Lung (tissue), 11 donors: ENCODE measurements at regions not wholly inside any gene's neighbourhood (a gene's known extent, or its start where the extent isn't known, plus 50 kb on each side); places are given as distances from the start of the nearest gene placed in this dataset.

ENCODE experiments used
- ATAC-seq: fragments of 200-7000 bp; cut with Tn5 transposase; one replicate; pipeline ENCODE4 v1.9.1; 2020; ENCODE audit warnings: moderate number of reproducible peaks; ENCODE audit not compliant: insufficient read depth, low FRiP score
- DNase-seq, 3 donors: peaks; one replicate each; pipeline ENCODE4 v3.0.0-alpha.2; 2013 to 2017
- H3K27ac ChIP-seq, 2 donors: one replicate each; pipeline ENCODE4 v1.5.1; 2013; ENCODE audit warnings: mild to moderate bottlenecking in 2 of 2, moderate library complexity in 2 of 2, control low read depth in 1 of 2, inconsistent platforms in 1 of 2, low read depth in 1 of 2, low read length in 1 of 2
- H3K27me3 ChIP-seq, 3 donors: one replicate each; pipeline ENCODE4 v1.5.1; 2013; ENCODE audit warnings: low read length in 2 of 3; ENCODE audit not compliant: control insufficient read depth in 3 of 3, insufficient read depth in 3 of 3
- H3K36me3 ChIP-seq, 4 donors: one replicate each; pipeline ENCODE4 v1.5.1; 2013; ENCODE audit warnings: low read length in 4 of 4, mild to moderate bottlenecking in 1 of 4, moderate library complexity in 1 of 4; ENCODE audit not compliant: control insufficient read depth in 4 of 4, insufficient read depth in 4 of 4
- H3K4me1 ChIP-seq, 5 donors: one replicate each; pipeline ENCODE4 v1.5.1; 2013; ENCODE audit warnings: low read length in 5 of 5, mild to moderate bottlenecking in 2 of 5, moderate library complexity in 1 of 5; ENCODE audit not compliant: control insufficient read depth in 5 of 5, insufficient read depth in 5 of 5
- H3K4me3 ChIP-seq: one replicate; pipeline ENCODE4 v1.5.1; 2013; ENCODE audit warnings: mild to moderate bottlenecking, control low read depth, moderate library complexity
- H3K9ac ChIP-seq, 2 donors: one replicate each; pipeline ENCODE4 v1.5.1; 2013; ENCODE audit warnings: low read length in 2 of 2, control low read depth in 1 of 2; ENCODE audit not compliant: insufficient read depth in 1 of 2
- H3K9me3 ChIP-seq, 4 donors: one replicate each; pipeline ENCODE4 v1.5.1; 2013; ENCODE audit warnings: low read length in 3 of 4, mild to moderate bottlenecking in 1 of 4, moderate library complexity in 1 of 4; ENCODE audit not compliant: control insufficient read depth in 4 of 4, insufficient read depth in 3 of 4
- WGBS, 2 donors: extraction: QIAGEN DNeasy Blood & Tissue Kit; methylation state at CpG; one replicate each; pipeline ENCODE4 v1.1.7; 2013; 5-methylcytosine and 5-hydroxymethylcytosine counted together
- TF ChIP-seq, protein P1 (sequence below): IDR thresholded peaks from 2 replicates; pipeline ENCODE4 v1.5.1; 2012; ENCODE audit warnings: mild to moderate bottlenecking; ENCODE audit errors: control extremely low read depth, extremely low read depth
- donor health status: control.
- donor health status: control.
- donor health status: Bipolar disorder and iron deficiency.
- donor health status: healthy.
- donor health status: DM: yes; HTN: yes; CAD: no.

DNA sequence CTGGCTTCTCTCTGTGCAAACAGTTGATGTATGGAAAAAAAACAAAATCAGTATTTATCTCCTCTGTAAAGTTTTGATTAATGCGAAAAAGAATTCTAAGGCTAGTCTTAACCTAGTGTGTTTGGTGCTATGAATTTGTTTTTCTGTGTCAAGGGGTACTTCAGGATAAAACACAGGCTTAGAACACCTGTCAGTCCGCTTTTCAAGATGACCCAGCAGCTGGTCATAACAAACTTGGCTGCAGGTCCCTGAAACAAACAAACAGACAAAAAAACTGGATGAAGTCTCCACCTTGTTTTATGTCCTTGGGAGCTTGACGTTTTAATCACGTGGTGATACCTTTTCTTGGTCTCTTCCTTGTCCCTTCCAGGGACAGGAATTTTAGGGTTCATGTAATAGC lies 689.3 kb downstream of the UQCRFS1 start:
- Histone ChIP-seq H3K27ac (no peak overlapping the region), H3K9ac (no peak overlapping the region), H3K4me3 (no peak overlapping the region), H3K36me3 (no peaks in the 10 kb centered on the region), H3K9me3 (peaks cover 0 to 2% (median 0%) of the 10 kb centered on the region in 4 donors), H3K27me3 (no peaks in the 10 kb centered on the region), H3K4me1 (no peaks in the 10 kb centered on the region)
- 74 to 80% methylated on average over 4 of the region's 4 CpGs for WGBS, 2 donors
- TF ChIP-seq, protein P1, sequence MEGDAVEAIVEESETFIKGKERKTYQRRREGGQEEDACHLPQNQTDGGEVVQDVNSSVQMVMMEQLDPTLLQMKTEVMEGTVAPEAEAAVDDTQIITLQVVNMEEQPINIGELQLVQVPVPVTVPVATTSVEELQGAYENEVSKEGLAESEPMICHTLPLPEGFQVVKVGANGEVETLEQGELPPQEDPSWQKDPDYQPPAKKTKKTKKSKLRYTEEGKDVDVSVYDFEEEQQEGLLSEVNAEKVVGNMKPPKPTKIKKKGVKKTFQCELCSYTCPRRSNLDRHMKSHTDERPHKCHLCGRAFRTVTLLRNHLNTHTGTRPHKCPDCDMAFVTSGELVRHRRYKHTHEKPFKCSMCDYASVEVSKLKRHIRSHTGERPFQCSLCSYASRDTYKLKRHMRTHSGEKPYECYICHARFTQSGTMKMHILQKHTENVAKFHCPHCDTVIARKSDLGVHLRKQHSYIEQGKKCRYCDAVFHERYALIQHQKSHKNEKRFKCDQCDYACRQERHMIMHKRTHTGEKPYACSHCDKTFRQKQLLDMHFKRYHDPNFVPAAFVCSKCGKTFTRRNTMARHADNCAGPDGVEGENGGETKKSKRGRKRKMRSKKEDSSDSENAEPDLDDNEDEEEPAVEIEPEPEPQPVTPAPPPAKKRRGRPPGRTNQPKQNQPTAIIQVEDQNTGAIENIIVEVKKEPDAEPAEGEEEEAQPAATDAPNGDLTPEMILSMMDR, result no peak
- ATAC-seq (no peak), DNase-seq (no peak)

DNA sequence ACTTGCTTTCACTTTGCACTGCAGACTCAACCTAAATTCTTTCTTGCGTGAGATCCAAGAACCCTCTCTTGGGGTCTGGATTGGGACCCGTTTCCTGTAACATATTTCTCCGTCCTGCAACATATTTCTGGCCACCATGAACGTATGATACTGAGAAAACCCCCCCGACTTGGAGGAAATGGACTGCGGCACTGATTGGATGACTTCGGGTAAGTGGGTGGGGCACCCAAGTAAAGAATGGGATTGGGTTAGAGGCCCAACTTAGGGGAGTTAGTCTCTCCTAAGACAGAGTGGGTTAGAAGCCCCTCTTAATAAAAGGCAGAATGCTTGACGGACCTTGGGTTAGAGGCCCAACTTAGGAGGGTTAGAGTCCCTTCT lies 690.4 kb downstream of the UQCRFS1 start:
- DNase-seq (no peak), ATAC-seq (no peak)

DNA sequence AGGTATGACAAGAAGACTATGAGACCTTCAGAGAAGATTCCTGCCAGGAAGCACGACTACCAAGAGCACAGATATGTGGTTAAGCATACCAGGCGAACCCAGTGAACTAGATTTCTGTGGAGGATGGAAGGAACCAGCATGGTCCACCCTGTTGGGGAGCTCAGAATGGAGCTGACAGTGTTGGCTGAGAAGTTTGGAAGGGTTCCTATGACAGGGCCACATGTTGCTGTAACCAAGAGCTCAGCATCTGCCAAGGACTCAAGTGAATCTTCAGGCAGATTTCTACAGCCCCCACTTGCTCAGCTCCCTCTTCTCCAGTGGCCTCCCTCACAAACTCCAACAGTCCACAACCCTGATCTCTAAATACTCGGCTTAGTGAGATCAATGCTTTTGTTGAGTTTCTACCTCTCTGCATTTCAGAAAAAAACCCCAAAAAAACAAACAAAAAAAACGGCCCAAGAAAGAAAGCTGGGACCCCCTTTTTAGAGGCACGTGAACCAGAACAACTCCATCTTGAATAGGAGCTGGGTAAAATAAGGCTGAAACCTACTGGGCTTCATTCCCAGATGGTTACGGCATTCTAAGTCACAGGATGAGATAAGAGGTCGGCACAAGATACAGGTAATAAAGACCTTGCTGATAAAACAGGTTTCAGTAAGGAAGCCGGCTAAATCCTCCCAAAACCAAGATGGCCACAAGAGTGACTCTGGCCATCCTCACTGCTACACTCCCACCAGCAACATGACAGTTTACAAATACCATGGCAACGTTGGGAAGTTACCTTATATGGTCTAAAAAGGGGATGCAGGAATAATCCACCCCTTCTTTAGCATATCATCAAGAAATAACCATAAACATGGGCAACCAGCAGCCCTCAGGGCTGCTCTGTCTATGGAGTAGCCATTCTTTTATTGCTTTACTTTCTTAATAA lies 691.1 kb downstream of the UQCRFS1 start:
- Histone ChIP-seq H3K9me3 (peaks cover 0 to 2% (median 0%) of the 10 kb centered on the region in 4 donors), H3K4me3 (no peak overlapping the region), H3K9ac (no peak overlapping the region), H3K27me3 (no peaks in the 10 kb centered on the region), H3K36me3 (no peaks in the 10 kb centered on the region), H3K27ac (no peak overlapping the region), H3K4me1 (no peaks in the 10 kb centered on the region)
- TF ChIP-seq, protein P1, result no peak
- no peak for DNase-seq
- ATAC-seq, result no peak
- 81 to 85% methylated on average over 9 of the region's 9 CpGs for WGBS, 2 donors

More for the DNA sequence above, 690.4 kb downstream of the UQCRFS1 start:
- no peak overlapping the region for H3K9ac ChIP-seq
- H3K36me3 ChIP-seq, result no peaks in the 10 kb centered on the region
- no peak overlapping the region for H3K27ac ChIP-seq
- H3K9me3 ChIP-seq, result peaks cover 0 to 2% (median 0%) of the 10 kb centered on the region in 4 donors
- H3K27me3 ChIP-seq, result no peaks in the 10 kb centered on the region
- TF ChIP-seq, protein P1, result no peak
- 85 to 89% methylated on average over 8 of the region's 8 CpGs for WGBS, 2 donors
- no peak overlapping the region for H3K4me3 ChIP-seq
- no peaks in the 10 kb centered on the region for H3K4me1 ChIP-seq
